ENCODE measurements at regions not wholly inside any gene's neighbourhood (a gene's known extent, or its start where the extent isn't known, plus 50 kb on each side); places are given as distances from the start of the nearest gene placed in this dataset.

DNA sequence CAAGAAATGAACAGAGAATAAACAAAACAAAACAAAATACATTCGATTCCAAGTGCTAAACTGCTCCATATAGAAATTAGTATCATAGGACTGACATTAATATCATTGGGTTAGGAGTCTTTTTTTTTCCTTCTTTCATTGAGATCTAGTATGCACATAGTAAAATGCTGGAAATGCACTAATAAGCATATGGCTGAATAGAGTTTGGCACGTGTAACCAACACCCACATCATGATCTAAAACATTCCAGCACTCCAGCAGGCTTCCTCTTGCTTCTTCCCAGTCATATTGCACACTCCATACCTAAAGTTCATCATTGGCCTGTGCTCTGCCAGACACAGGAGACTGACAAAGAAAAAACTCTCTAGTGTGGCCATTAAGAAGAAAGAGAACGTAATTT lies 117.5 kb downstream of the POU4F1 start:
- DNase-seq: no peak
- Histone ChIP-seq H3K9me3 (no peaks in the 10 kb centered on the region), H3K27ac (no peak overlapping the region), H3K27me3 (no peaks in the 10 kb centered on the region), H3K4me3 (no peak overlapping the region), H3K4me1 (no peaks in the 10 kb centered on the region), H3K36me3 (no peaks in the 10 kb centered on the region)
- WGBS, 5 donors: 68 to 81% (median 74%) methylated on average over 3 of the region's 3 CpGs
- intact Hi-C loops (cut with DNase I; ENCODE audit: low total_unique reads): no loop called here
- no peak for TF ChIP-seq POLR2AphosphoS5 (IDR thresholded peaks at IDR 0.05)
- TF ChIP-seq, protein P1, sequence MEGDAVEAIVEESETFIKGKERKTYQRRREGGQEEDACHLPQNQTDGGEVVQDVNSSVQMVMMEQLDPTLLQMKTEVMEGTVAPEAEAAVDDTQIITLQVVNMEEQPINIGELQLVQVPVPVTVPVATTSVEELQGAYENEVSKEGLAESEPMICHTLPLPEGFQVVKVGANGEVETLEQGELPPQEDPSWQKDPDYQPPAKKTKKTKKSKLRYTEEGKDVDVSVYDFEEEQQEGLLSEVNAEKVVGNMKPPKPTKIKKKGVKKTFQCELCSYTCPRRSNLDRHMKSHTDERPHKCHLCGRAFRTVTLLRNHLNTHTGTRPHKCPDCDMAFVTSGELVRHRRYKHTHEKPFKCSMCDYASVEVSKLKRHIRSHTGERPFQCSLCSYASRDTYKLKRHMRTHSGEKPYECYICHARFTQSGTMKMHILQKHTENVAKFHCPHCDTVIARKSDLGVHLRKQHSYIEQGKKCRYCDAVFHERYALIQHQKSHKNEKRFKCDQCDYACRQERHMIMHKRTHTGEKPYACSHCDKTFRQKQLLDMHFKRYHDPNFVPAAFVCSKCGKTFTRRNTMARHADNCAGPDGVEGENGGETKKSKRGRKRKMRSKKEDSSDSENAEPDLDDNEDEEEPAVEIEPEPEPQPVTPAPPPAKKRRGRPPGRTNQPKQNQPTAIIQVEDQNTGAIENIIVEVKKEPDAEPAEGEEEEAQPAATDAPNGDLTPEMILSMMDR (IDR thresholded peaks at IDR 0.05): no peak
- no peak for TF ChIP-seq EP300 (IDR thresholded peaks at IDR 0.05)
- TF ChIP-seq POLR2A (IDR thresholded peaks at IDR 0.05): no peak

DNA sequence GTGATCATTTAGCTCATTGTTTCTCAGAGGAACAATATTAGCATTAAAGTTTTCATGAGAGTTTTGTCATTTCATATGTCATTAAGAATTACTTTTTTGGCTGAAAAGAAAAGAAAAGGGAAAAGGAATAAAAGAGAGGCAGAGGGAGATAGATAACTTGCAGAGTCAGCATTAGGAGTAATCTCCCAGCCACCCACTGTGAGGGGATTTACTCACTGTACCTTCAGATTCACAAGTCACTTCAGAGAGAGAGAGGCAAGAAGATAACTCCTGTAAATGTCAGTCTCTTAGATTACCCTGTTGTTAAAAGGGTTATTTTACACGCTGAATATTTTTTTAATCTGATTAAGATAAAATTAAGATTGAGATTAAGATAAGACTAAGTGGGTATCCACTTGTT lies 125.2 kb downstream of the POU4F1 start:
- WGBS, 5 donors: 26 to 51% (median 49%) methylated on average over 1 of the region's 1 CpG
- TF ChIP-seq, protein P1 (IDR thresholded peaks at IDR 0.05): no peak
- TF ChIP-seq POLR2A (IDR thresholded peaks at IDR 0.05) (no peak), EP300 (IDR thresholded peaks at IDR 0.05) (no peak), POLR2AphosphoS5 (IDR thresholded peaks at IDR 0.05) (no peak)
- DNase-seq: no peak
- H3K4me3 ChIP-seq: no peak overlapping the region
- H3K27ac ChIP-seq: no peak overlapping the region
- no peaks in the 10 kb centered on the region for H3K4me1 ChIP-seq
- no peaks in the 10 kb centered on the region for H3K27me3 ChIP-seq
- H3K36me3 ChIP-seq: no peaks in the 10 kb centered on the region
- H3K9me3 ChIP-seq: no peaks in the 10 kb centered on the region
- intact Hi-C loops (cut with DNase I; ENCODE audit: low total_unique reads): no loop called here

DNA sequence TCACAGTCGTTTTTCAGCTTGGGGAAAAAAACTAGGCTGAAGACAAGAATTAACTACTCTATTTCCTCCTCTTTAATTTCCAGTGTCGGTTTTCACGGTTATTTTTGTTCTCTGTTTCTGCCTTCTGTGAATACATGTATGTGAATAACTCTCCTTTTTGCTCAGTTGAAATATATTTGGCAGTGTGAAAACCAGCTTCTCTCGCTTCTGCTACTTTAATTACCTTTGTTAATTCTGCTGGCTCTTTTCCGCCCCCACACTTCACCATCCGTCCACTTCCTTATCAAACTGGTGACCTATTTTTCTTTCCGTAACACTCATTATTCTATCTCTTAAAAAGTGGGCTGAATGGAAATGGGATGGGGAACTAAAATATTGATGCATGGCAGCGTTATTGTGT lies 126.4 kb downstream of the POU4F1 start:
- Histone ChIP-seq H3K36me3 (no peaks in the 10 kb centered on the region), H3K4me3 (no peak overlapping the region), H3K4me1 (no peaks in the 10 kb centered on the region), H3K27me3 (no peaks in the 10 kb centered on the region), H3K9me3 (no peaks in the 10 kb centered on the region), H3K27ac (no peak overlapping the region)
- no peak for DNase-seq
- intact Hi-C loops (cut with DNase I; ENCODE audit: low total_unique reads): no loop called here
- TF ChIP-seq POLR2A (IDR thresholded peaks at IDR 0.05) (no peak), EP300 (IDR thresholded peaks at IDR 0.05) (no peak), POLR2AphosphoS5 (IDR thresholded peaks at IDR 0.05) (no peak)
- TF ChIP-seq, protein P1 (IDR thresholded peaks at IDR 0.05): no peak
- 60 to 64% (median 63%) methylated on average over 8 of the region's 8 CpGs for WGBS, 5 donors

DNA sequence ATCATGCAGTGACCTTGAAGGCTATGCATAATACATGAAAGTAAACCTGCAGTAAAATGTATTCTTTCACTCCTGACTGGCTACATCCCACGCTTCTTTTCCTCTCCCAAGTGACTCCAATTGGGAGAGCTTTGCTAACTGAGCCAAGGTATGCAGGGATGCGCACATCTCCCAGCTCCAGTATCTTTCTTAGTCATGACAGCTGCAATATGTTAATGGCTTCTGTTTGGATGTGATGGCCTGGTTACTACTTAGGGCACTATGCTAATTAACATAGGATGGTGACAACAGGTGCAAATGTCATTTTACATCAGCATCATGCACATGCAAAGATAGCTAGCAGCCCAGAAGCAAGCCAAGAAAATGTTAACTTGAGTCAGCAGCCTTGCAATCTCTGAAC lies 134.7 kb downstream of the POU4F1 start:
- no peaks in the 10 kb centered on the region for H3K9me3 ChIP-seq
- DNase-seq: no peak
- WGBS, 5 donors: 59 to 84% (median 82%) methylated on average over 2 of the region's 2 CpGs
- intact Hi-C loops (cut with DNase I; ENCODE audit: low total_unique reads): no loop called here
- H3K4me3 ChIP-seq: no peak overlapping the region
- TF ChIP-seq POLR2A (IDR thresholded peaks at IDR 0.05): no peak
- TF ChIP-seq, protein P1 (IDR thresholded peaks at IDR 0.05): no peak
- no peak for TF ChIP-seq EP300 (IDR thresholded peaks at IDR 0.05)
- no peak for TF ChIP-seq POLR2AphosphoS5 (IDR thresholded peaks at IDR 0.05)
- no peaks in the 10 kb centered on the region for H3K27me3 ChIP-seq
- H3K4me1 ChIP-seq: no peaks in the 10 kb centered on the region
- H3K27ac ChIP-seq: no peak overlapping the region
- H3K36me3 ChIP-seq: no peaks in the 10 kb centered on the region
